GM19395 (cell line): ENCODE measurements at regions not wholly inside any gene's neighbourhood (a gene's known extent, or its start where the extent isn't known, plus 50 kb on each side); places are given as distances from the start of the nearest gene placed in this dataset.
A peak's percentile ranks its signal among the peaks of the same experiment; 100 is the strongest.
"Not testable (repeated sequence)": the region's sequence is repeated elsewhere in the genome, so short reads cannot be mapped to it uniquely, and the experiment has no call there.

ENCODE experiments used
- ATAC-seq: cut with Tn5 transposase; IDR thresholded peaks from one replicate; pipeline ENCODE4 v1.9.1; 2021; ENCODE audit warnings: mild to moderate bottlenecking, moderate library complexity; ENCODE audit not compliant: unreplicated experiment

DNA sequence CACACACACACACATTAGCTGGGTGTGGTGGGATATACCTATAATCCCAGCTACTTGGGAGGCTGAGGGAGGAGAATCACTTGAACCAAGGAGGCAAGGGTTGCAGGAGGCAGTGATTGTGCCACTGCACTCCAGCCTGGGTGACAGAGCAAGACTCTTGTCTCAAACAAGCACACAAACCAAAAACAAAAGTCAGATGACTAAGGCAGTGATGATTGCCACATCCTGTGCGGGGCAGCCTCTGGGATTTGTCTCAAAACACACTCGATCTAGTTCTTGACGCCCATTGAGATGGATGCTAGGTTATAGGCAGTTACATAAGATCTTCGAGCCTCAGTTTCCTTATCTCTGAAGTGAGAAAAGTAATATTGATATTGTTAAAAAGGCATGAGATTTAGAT lies 57.8 kb upstream of the NBPF8 start:
- not testable (repeated sequence) for ATAC-seq

GRCh38 chr1:120356170-120356569 lies 58.7 kb upstream of the NBPF8 start:
- not testable (repeated sequence) for ATAC-seq

DNA sequence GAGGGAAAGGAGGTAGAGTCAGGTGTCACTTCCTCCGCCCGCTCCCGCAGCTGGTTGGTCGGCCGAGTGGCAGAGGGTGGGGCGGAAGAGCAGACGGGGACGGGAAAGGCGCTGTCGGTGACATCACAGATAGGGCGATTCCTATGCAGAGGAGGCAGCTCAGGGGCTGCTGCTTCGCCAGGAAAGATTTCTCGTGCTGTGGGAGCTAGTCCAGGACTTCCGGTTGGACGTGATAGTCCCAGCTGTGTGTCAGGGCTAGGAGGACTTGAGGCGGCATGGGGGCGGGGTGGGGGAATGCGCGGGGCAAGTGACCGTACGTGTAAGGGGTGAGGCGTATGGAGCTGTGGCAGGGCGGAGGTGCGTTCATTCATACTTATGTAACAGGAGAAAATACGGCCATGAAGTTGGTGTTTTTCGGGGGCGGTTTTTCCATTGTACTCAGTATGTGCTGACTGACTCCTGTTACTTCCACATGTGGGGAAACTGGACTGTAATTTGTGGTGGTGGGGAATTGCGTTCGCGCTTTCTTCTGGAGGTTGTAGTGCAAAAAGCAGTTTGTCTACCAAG lies 60.1 kb upstream of the NBPF8 start:
- ATAC-seq = peak; percentile 80

DNA sequence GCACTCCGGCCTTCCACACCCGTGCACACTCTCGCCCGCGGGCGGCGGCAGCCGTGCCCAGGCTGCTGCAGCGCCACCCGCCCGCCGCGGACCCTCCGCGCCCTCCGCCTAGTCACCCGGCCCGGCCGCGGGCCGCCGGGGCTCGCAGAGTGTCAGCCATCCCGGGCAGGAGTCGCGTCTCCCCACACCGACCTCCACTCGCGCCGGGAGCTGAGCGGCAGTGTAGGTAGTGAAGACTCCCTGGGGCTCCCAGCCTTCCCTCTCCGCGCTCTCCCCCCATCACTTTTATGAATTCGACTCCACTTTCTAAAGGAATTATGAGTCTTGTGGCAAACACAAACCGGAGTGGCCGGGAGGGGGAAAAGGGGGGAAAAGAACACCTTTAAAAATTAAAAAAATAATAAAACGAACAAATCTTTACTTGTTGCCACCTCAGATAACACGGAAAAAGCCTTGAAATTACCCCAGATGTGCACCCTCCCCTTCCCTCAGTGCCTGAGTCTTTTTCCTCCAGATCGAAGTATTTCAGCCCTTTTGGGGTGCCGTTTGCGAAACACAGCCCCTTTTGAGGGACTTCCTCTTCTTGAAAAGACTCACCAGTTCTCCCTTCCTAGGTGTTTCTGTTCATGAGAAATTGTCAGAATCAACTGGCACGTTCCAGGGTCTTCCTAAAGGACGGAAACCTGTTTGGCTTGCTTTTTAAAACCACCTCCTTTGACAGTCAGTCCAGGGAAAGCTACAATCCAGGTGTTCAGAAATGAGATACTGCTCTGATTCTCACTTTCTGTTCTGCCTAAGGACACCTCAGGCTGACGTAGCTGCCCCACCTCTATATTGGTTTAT lies 72.4 kb upstream of the NBPF8 start:
- not testable (repeated sequence) for ATAC-seq

GRCh38 chr1:120341756-120342155 lies 73.1 kb upstream of the NBPF8 start:
- not testable (repeated sequence) for ATAC-seq

DNA sequence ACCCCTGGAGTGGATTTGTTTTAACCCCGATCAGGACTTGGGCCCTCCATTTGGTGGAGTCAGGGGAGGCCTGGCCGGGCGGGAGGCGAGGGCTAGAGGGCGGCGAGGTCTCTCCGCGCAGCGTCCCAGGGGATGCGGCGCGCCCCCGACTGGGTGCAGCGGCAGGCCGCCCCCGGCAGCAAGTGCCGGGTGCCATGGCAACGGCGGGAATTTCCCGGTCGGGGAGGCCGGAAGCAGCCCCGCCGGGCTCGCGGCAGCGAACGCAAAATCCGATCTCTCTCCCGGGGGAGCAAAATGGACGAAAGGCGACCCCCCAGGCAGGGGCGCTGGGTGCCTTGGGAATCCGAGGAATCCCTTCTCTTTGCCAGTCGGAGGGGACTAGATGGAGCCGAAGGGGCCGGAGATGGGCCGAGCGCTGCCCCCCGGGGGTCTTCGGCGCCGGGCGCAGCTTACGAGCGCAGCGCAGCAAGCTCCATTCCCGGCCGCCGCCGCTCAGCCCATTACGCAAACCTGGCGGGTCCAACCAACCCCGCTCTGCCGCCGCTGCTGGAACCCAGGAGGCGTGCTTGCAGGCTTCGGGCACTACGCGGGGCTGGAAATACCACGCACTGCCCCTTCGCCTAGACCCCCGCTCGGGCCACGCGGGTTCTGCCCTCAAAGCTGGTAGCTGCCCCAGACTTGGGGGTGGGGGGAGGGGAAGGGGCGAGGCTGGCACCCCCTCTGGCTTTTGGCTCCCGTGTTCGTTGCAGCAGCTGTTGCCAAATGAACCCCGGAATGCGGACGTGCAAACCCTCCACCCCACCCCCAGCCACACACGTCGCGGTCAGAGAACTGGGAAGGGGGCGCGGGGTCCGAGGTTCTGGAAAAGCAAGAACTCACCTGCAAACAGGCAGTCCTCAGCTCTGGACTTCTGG lies 73.7 kb upstream of the NBPF8 start:
- ATAC-seq = not testable (repeated sequence)

DNA sequence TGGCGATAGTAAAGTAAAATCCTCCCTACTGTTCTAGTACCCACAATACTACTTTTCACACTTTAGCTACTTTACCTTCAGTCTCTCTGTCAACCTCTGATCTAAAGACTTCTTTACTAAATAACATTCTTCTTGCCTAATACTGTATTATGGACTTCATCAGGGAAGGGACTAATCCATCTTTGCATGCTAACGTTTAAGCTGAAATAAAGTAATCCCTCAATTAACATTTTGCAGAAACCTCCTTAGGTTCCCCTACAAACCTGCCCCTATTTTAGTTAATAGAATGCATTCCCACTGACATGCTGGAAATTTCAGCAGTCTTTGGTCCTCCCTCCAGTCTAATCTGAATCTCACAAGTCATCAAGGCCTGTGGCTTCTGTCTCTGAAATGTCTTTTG lies 99.1 kb upstream of the NBPF8 start:
- ATAC-seq = not testable (repeated sequence)

GRCh38 chr1:120311930-120312329 lies 102.9 kb upstream of the NBPF8 start:
- ATAC-seq = not testable (repeated sequence)

DNA sequence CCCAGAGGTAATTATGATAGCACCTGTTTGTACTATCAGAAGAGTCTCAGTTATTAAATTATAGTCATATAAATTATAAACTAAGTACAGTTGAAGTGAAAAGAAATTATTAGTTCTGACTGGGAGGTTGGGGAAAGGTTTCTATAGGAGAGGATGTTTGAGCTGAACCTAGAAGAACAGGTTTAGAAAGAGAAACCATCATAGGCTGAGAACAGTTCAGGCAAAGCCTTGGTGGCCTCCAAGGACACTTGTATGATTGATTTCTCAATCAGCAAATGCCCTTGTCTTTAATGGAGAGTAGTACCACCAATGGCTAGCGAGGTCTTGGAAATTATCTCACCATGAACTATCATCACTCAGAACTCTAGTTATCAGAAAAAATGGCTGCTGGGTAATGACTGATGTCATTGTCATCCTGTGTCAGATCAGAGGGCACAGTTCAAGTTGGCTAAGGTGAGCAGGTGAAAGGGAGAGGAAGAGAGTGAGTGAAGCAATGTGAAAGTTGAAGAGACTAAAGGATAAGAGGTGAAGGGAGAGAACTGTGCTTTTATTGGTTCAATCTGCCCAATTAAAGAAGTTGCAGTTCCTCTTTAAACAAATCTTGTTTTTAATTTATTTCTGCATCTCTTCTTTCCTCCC lies 105.8 kb upstream of the NBPF8 start:
- not testable (repeated sequence) for ATAC-seq

GRCh38 chr1:120305046-120305445 lies 109.8 kb upstream of the NBPF8 start:
- ATAC-seq = not testable (repeated sequence)

DNA sequence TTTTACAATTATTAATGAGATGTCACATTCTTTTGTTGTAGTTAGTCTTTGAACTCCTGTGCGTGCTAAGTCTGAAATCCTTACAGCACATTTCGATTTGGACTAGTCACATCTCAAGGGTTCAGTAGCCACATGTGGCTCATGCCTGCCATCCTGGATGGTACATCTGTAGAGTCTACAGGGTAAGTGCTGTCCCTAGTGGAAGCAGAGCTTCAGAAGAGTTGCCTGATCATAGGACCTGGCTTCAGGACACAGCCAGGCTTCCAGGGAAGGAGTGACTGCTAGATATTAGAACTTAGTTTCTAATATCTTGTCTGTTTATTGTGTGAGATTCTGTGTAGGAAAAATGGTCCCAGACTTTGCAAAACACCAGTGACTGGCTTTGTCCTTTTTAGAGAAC lies 110.5 kb upstream of the NBPF8 start:
- not testable (repeated sequence) for ATAC-seq

- not testable (repeated sequence) for ATAC-seq
These were observed 115.3 kb upstream of the NBPF8 start for GRCh38 chr1:120299433-120300057.

DNA sequence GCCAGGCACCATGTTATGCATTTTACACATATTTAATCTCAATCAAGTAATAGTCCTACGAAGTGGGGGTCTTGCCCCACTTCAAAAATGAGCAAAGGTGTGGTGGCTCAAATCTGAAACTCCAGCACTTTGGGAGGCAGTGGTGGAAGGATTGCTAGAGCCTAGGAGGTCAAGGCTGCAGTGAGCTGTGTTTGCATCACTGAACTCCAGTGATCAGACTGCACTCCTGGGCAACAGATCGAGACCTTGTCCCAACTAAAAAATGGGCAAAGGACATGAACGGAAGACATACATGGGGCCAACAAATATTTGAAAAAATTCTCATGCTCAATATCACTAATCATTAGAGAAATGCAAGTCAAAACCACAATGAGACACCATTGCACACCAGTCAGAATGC lies 116.3 kb upstream of the NBPF8 start:
- not testable (repeated sequence) for ATAC-seq

GRCh38 chr1:120297345-120297953 lies 117.4 kb upstream of the NBPF8 start:
- ATAC-seq = not testable (repeated sequence)

DNA sequence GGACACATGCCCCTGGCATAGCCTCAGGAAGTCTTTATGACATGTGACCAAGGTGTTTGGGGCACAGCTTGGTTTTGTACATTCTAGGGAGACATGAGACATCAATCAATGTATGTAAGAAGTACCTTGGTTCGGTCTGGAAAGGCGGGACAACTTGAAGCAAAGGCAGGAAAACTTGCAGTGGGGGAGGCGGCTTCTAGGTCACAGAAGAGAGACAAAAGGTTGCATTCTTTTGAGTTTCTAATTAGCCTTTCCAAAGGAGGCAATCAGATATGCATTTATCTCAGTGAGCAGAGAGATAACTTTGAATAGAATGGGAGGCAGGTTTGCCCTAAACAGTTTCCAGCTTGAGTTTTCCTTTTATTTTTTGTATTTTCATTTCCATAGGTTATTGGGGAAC lies 113.8 kb upstream of the SEC22B start:
- not testable (repeated sequence) for ATAC-seq

DNA sequence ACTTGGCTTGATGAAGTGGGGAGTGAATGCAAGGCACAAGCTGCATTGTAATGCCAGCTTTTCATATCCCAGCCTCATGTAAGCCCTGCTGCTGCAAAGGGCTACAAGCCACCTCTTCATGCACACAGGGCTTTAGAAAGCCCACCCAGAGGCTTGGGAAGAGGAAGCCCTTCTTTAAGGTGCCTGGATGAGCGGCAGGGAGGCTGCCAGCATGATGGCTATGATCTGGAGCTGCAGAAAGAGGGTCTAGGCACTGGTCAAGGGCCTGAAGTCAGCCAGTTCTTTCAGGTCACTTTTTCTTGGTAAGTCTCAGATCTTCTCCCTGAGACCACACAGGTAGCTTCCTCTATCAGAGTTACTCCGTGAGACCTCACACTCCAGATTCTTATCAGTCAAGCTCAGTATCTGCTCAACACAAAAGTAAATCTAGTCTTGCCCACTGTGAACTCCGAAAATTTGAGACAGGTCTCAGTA lies 113.3 kb upstream of the SEC22B start:
- not testable (repeated sequence) for ATAC-seq

GRCh38 chr1:120288814-120289600 lies 112.7 kb upstream of the SEC22B start:
- not testable (repeated sequence) for ATAC-seq

GRCh38 chr1:120288167-120288566 lies 111.8 kb upstream of the SEC22B start:
- ATAC-seq = not testable (repeated sequence)
